Ascending aorta (tissue), 2 donors: ENCODE measurements at regions not wholly inside any gene's neighbourhood (a gene's known extent, or its start where the extent isn't known, plus 50 kb on each side); places are given as distances from the start of the nearest gene placed in this dataset.
A peak's percentile ranks its signal among the peaks of the same experiment; 100 is the strongest.

Experiments used
- DNase-seq, 2 donors: peaks; one replicate each; pipeline ENCODE4 v3.0.0-alpha.2; 2019; ENCODE audit warnings: low spot score in 2 of 2
- H3K27ac ChIP-seq, 2 donors: fragments of 200-600 bp; sonication (generic); one replicate each; pipeline ENCODE4 v1.5.1; 2016 to 2017; ENCODE audit warnings: mild to moderate bottlenecking in 1 of 2
- H3K27me3 ChIP-seq: fragments of 200-600 bp; sonication (generic); one replicate; pipeline ENCODE4 v1.5.1; 2017
- H3K36me3 ChIP-seq, 2 donors: fragments of 200-600 bp; sonication (generic); one replicate each; pipeline ENCODE4 v1.5.1; 2016
- H3K4me1 ChIP-seq, 2 donors: fragments of 200-600 bp; sonication (generic); one replicate each; pipeline ENCODE4 v1.5.1; 2016 to 2017; ENCODE audit warnings: mild to moderate bottlenecking in 1 of 2
- H3K4me3 ChIP-seq, 2 donors: fragments of 200-600 bp; sonication (generic); one replicate each; pipeline ENCODE4 v1.5.1; 2016 to 2017; ENCODE audit warnings: mild to moderate bottlenecking in 1 of 2
- H3K9me3 ChIP-seq, 2 donors: fragments of 200-600 bp; sonication (generic); one replicate each; pipeline ENCODE4 v1.5.1; 2016
- intact Hi-C: fragments of 100-400 bp; cut with DNase I; formaldehyde crosslinking; loops from one replicate; pipeline ENCODE4 v1.15.1; 2023
- TF ChIP-seq, protein P1 (sequence below), 3 experiments: fragments of 200-600 bp in 2 of 3; fragments of 450-650 bp in 1 of 3; sonication (generic) in 2 of 3; IDR thresholded peaks; one replicate each; pipeline ENCODE4 v1.5.1; 2016 to 2019; ENCODE audit warnings: antibody characterized with exemption in 3 of 3, mild to moderate bottlenecking in 1 of 3, moderate library complexity in 1 of 3

DNA sequence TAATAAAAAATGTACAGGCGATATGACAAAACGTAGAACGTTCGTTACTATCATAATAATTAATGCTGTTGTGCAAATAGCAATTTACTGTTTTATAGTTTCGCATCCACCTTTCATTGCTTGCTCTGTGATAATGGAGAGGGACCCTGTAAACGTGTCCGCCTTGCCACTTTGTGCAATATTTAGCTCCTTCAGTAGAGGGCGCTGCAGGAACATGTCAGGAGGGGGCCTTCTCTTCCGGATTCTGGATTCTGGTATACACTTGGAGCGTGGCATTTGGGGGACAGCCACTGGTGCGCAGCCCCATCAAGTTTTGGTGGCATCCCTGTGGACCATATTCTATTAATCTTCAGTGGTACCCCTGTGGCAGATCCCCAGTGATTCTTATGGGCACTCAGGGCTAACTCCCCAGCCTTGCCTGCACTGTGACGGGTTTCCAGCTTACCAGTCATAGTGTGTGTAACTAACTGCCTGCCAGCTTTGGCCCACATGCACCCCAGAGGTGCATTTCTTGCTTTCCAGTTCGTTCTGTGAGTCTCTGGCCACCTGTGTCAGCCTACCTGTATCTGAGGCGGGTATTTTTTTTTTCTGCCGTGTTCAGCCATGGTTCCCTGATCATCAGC is 140.3 kb downstream of the CYRIA start:
- TF ChIP-seq, protein P1, sequence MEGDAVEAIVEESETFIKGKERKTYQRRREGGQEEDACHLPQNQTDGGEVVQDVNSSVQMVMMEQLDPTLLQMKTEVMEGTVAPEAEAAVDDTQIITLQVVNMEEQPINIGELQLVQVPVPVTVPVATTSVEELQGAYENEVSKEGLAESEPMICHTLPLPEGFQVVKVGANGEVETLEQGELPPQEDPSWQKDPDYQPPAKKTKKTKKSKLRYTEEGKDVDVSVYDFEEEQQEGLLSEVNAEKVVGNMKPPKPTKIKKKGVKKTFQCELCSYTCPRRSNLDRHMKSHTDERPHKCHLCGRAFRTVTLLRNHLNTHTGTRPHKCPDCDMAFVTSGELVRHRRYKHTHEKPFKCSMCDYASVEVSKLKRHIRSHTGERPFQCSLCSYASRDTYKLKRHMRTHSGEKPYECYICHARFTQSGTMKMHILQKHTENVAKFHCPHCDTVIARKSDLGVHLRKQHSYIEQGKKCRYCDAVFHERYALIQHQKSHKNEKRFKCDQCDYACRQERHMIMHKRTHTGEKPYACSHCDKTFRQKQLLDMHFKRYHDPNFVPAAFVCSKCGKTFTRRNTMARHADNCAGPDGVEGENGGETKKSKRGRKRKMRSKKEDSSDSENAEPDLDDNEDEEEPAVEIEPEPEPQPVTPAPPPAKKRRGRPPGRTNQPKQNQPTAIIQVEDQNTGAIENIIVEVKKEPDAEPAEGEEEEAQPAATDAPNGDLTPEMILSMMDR (IDR thresholded peaks at IDR 0.05) = peak in 2 of 3 experiments; percentile 13 to 30
- H3K36me3 ChIP-seq = no peaks in the 10 kb centered on the region
- no peak for DNase-seq
- H3K27me3 ChIP-seq = no peaks in the 10 kb centered on the region
- no peaks in the 10 kb centered on the region for H3K4me1 ChIP-seq
- intact Hi-C loops = no loop called here
- no peaks in the 10 kb centered on the region for H3K9me3 ChIP-seq
- H3K4me3 ChIP-seq = no peak overlapping the region
- H3K27ac ChIP-seq = no peak overlapping the region

DNA sequence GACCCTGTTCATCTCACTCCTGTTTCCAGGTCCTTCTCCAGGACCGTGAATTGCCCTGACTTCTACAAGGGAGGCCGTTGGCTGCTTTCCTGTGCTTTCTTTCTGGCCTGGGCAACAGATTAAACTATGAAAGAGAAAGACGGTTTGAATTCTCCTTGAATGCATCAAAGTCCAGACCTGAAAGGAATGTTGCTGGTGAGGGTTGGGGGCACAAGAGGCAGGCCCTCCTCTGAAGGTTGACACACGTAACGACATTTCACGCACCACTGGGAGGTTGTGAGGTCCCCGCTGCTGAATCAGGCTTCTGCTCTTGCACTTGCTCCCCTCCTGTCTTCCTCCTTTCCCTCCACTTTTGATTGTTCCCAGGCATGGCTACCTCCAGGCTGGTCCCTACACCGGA is 141.9 kb downstream of the CYRIA start:
- Histone ChIP-seq H3K27me3 (no peaks in the 10 kb centered on the region), H3K27ac (no peak overlapping the region), H3K4me1 (no peaks in the 10 kb centered on the region), H3K36me3 (no peaks in the 10 kb centered on the region), H3K4me3 (no peak overlapping the region), H3K9me3 (no peaks in the 10 kb centered on the region)
- DNase-seq = no peak
- TF ChIP-seq, protein P1 (IDR thresholded peaks at IDR 0.05) = no peak
- intact Hi-C loops = no loop called here

DNA sequence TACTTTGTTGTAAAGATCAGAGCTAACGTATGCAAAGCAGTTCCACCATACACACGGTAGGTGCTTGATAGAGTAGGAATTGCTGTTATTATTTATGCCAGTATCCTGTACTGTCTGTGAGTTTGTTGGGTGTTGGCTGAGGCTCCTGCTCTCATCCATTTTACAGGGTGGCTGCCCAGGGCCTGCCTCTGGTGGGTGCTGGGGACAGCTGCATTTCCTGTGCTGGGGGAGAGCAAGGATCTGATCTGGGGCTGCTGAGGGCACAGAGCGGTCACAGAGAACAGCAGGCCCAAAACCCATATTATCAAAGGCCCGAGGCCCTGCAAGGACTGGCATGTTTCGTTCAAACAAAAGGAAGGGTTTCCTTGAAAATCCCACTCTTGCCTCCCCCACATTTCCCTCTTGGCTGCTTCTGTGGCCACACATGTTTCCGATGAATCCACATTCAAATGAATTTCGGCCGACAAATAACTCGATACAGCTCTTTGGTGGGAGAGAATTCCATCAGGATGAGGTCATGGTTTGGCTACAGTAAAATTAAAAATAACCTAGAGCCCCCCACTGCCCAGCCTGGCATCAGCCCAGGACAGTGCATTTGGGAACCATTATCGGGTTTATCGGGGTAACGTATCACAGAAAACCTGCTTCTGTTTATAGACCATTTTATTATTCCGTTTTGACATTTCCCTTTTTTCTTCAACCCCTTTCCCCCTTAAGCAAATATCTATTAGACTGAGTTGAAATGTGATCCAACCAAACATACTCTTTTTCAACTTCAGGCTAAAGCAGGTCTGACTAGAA is 143.4 kb downstream of the CYRIA start:
- no peaks in the 10 kb centered on the region for H3K27me3 ChIP-seq
- no peaks in the 10 kb centered on the region for H3K4me1 ChIP-seq
- TF ChIP-seq, protein P1 (IDR thresholded peaks at IDR 0.05) = no peak
- H3K9me3 ChIP-seq = no peaks in the 10 kb centered on the region
- intact Hi-C loops = no loop called here
- no peak overlapping the region for H3K27ac ChIP-seq
- H3K36me3 ChIP-seq = no peaks in the 10 kb centered on the region
- DNase-seq = no peak
- no peak overlapping the region for H3K4me3 ChIP-seq

DNA sequence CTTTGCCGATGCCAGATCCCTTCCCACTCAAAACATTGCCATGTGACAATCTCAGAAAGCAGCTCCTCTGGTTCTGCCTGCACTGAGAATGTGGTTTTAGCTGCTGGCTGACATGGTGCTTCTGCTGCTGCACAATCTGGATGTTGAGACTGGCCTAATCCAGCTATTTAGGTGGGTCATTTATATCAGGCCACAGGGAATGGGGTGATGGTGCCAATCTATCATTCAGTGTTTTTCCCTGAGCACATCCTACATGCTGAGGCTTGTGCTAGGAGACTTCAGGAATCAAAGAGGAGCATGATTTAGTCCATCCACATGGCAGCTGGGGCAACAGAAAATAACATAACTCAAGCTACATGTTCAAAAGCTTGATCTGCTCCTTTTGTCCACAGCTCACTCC is 144.7 kb downstream of the CYRIA start:
- H3K9me3 ChIP-seq = no peaks in the 10 kb centered on the region
- TF ChIP-seq, protein P1 (IDR thresholded peaks at IDR 0.05) = no peak
- intact Hi-C loops = no loop called here
- no peaks in the 10 kb centered on the region for H3K27me3 ChIP-seq
- no peak for DNase-seq
- no peaks in the 10 kb centered on the region for H3K4me1 ChIP-seq
- no peaks in the 10 kb centered on the region for H3K36me3 ChIP-seq
- H3K27ac ChIP-seq = no peak overlapping the region
- H3K4me3 ChIP-seq = no peak overlapping the region

DNA sequence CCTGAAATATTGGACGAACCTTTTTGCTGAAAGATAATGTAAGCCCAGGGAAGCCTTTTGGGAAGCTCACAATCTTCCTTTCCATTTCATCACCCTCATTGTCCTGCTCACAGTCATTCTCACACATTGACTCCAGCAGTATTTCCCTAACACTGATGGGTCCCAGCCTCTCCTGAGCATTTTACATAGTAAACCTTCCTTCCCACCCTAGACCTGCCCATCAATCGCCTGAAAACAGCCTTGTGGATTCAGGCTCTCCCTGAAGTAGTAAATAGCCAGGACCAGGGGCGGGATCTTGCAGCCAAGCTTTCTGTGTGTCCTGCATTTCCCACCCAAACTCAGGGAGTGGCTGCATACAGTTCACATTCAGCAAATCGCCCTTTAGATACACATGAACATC is 149.9 kb downstream of the CYRIA start:
- no peaks in the 10 kb centered on the region for H3K4me1 ChIP-seq
- no peak overlapping the region for H3K4me3 ChIP-seq
- TF ChIP-seq, protein P1 (IDR thresholded peaks at IDR 0.05) = no peak
- H3K9me3 ChIP-seq = no peaks in the 10 kb centered on the region
- H3K36me3 ChIP-seq = no peaks in the 10 kb centered on the region
- H3K27ac ChIP-seq = no peak overlapping the region
- DNase-seq = no peak
- intact Hi-C loops = no loop called here
- no peaks in the 10 kb centered on the region for H3K27me3 ChIP-seq
